Stimulated activated CD4-positive, alpha-beta T cell treated with anti-CD3 and anti-CD28 coated beads, Interleukin-15, amount 100 ng/mL, for 48 hours (primary cell): ENCODE measurements at regions not wholly inside any gene's neighbourhood (a gene's known extent, or its start where the extent isn't known, plus 50 kb on each side); places are given as distances from the start of the nearest gene placed in this dataset.
"Not testable (repeated sequence)": the region's sequence is repeated elsewhere in the genome, so short reads cannot be mapped to it uniquely, and the experiment has no call there.

Source experiments
- DNase-seq, 2 donors: peaks; one replicate each; pipeline ENCODE4 v3.0.0-alpha.2; 2020; ENCODE audit warnings: low read depth in 2 of 2

GRCh38 chr13:50744116-50744660 is 99.3 kb downstream of the DLEU7 start:
- no peak for DNase-seq

GRCh38 chr13:50745542-50746115 is 97.9 kb downstream of the DLEU7 start:
- no peak for DNase-seq

GRCh38 chr13:50747737-50748350 is 95.6 kb downstream of the DLEU7 start:
- DNase-seq: no peak

- DNase-seq: not testable (repeated sequence)
Measured at GRCh38 chr13:50753221-50753620, 90.3 kb downstream of the DLEU7 start.

GRCh38 chr13:50755862-50756685 is 87.4 kb downstream of the DLEU7 start:
- DNase-seq: not testable (repeated sequence)

- no peak for DNase-seq
Measured at GRCh38 chr13:50757008-50757407, 86.5 kb downstream of the DLEU7 start.

- no peak for DNase-seq
Measured at GRCh38 chr13:50758796-50759195, 84.7 kb downstream of the DLEU7 start.

- DNase-seq: no peak
Measured at GRCh38 chr13:50760751-50761150, 82.7 kb downstream of the DLEU7 start.

- DNase-seq: no peak
Measured at GRCh38 chr13:50761406-50761805, 82.1 kb downstream of the DLEU7 start.

- no peak for DNase-seq
Measured at GRCh38 chr13:50762969-50763567, 80.4 kb downstream of the DLEU7 start.

GRCh38 chr13:50766013-50766412 is 77.5 kb downstream of the DLEU7 start:
- no peak for DNase-seq

GRCh38 chr13:50766695-50767094 is 76.8 kb downstream of the DLEU7 start:
- DNase-seq: no peak

- DNase-seq: not testable (repeated sequence)
Measured at GRCh38 chr13:50772881-50773280, 70.6 kb downstream of the DLEU7 start.
